Fibroblast of lung (primary cell): ENCODE measurements at regions not wholly inside any gene's neighbourhood (a gene's known extent, or its start where the extent isn't known, plus 50 kb on each side); places are given as distances from the start of the nearest gene placed in this dataset.

Experiments used
- DNase-seq, 2 donors: peaks; one replicate each; pipeline versions ENCODE4 v3.0.0 to v3.0.0-alpha.2; 2010; ENCODE audit warnings: low read depth in 2 of 2
- H2AFZ ChIP-seq: 2 replicates; pipeline ENCODE4 v1.5.1; 2012; ENCODE audit warnings: low read length, control low read depth, inconsistent platforms
- H3K27ac ChIP-seq: 2 replicates; pipeline ENCODE4 v1.5.1; 2011; ENCODE audit warnings: low read length, control low read depth; ENCODE audit not compliant: insufficient read depth
- H3K27me3 ChIP-seq: 2 replicates; pipeline ENCODE4 v1.5.1; 2011; ENCODE audit warnings: mild to moderate bottlenecking, low read length; ENCODE audit not compliant: control insufficient read depth, insufficient read depth
- H3K36me3 ChIP-seq: 2 replicates; pipeline ENCODE4 v1.5.1; 2011; ENCODE audit warnings: low read length; ENCODE audit not compliant: control insufficient read depth, insufficient read depth
- H3K4me1 ChIP-seq: 2 replicates; pipeline ENCODE4 v1.5.1; 2011; ENCODE audit warnings: low read length; ENCODE audit not compliant: control insufficient read depth, insufficient read depth; ENCODE audit errors: extremely low read depth
- H3K4me2 ChIP-seq: 2 replicates; pipeline ENCODE4 v1.5.1; 2011; ENCODE audit warnings: low read length, control low read depth; ENCODE audit not compliant: insufficient read depth; ENCODE audit errors: extremely low read depth
- H3K4me3 ChIP-seq, 4 experiments: fragments of 200-600 bp in 1 of 4; sonication (generic) in 1 of 4; replicated peaks in 1 of 4; 2 replicates each; pipeline ENCODE4 v1.5.1; 2011 to 2016; ENCODE audit warnings: low read length in 4 of 4, low read depth in 3 of 4, mild to moderate bottlenecking in 3 of 4, control low read depth in 2 of 4, inconsistent platforms in 1 of 4, mixed read lengths in 1 of 4; ENCODE audit not compliant: insufficient read depth in 1 of 4; ENCODE audit errors: control extremely low read depth in 1 of 4
- H3K79me2 ChIP-seq: 2 replicates; pipeline ENCODE4 v1.5.1; 2012; ENCODE audit warnings: mild to moderate bottlenecking, low read length, inconsistent platforms; ENCODE audit not compliant: control insufficient read depth, insufficient read depth
- H3K9ac ChIP-seq: 2 replicates; pipeline ENCODE4 v1.5.1; 2011; ENCODE audit warnings: mild to moderate bottlenecking, low read length, control low read depth; ENCODE audit not compliant: insufficient read depth
- H3K9me3 ChIP-seq: 2 replicates; pipeline ENCODE4 v1.5.1; 2012; ENCODE audit warnings: low read depth, low read length; ENCODE audit not compliant: control insufficient read depth, insufficient read depth
- H4K20me1 ChIP-seq: 2 replicates; pipeline ENCODE4 v1.5.1; 2011; ENCODE audit warnings: low read length; ENCODE audit not compliant: control insufficient read depth, insufficient read depth; ENCODE audit errors: extremely low read depth
- CTCF ChIP-seq, 2 donors: IDR thresholded peaks in 1 of 2; conservative IDR thresholded peaks in 1 of 2; 1 replicate in 1 of 2; 2 replicates in 1 of 2; pipeline ENCODE4 v1.5.1; 2011 to 2012; ENCODE audit warnings: low read length in 2 of 2, control low read depth in 1 of 2, inconsistent platforms in 1 of 2, low read depth in 1 of 2, mild to moderate bottlenecking in 1 of 2
- EZH2 ChIP-seq: IDR thresholded peaks from 2 replicates; pipeline ENCODE4 v1.5.1; 2012; ENCODE audit warnings: low read length, control low read depth, mild to moderate bottlenecking; ENCODE audit errors: missing control alignments

- TF ChIP-seq CTCF (conservative IDR thresholded peaks at IDR 0.05 in 1 of 2, IDR thresholded peaks at IDR 0.05 in 1 of 2; ENCODE audit: low read depth in 1 of 2, low read length in 2 of 2) (no peak), EZH2 (no peak)
- no peaks in the 10 kb centered on the region for H4K20me1 ChIP-seq
- peaks cover 4% of the 10 kb centered on the region for H3K4me1 ChIP-seq
- H3K27ac ChIP-seq = no peak overlapping the region
- no peak overlapping the region for H2AFZ ChIP-seq
- no peak overlapping the region for H3K4me3 ChIP-seq
- no peaks in the 10 kb centered on the region for H3K27me3 ChIP-seq
- no peaks in the 10 kb centered on the region for H3K79me2 ChIP-seq
- H3K9ac ChIP-seq = no peak overlapping the region
- no peak overlapping the region for H3K4me2 ChIP-seq
- no peaks in the 10 kb centered on the region for H3K9me3 ChIP-seq
- no peak for DNase-seq
- H3K36me3 ChIP-seq = no peaks in the 10 kb centered on the region
Observed at GRCh38 chr22:27212102-27212501, 554.7 kb downstream of the MIAT start.

- Histone ChIP-seq H3K27me3 (no peaks in the 10 kb centered on the region), H3K4me1 (peaks cover 4% of the 10 kb centered on the region), H3K9me3 (no peaks in the 10 kb centered on the region), H3K27ac (peak overlapping the region; percentile 13), H3K36me3 (no peaks in the 10 kb centered on the region), H4K20me1 (no peaks in the 10 kb centered on the region), H3K4me2 (no peak overlapping the region), H3K9ac (no peak overlapping the region), H2AFZ (no peak overlapping the region), H3K79me2 (no peaks in the 10 kb centered on the region), H3K4me3 (no peak overlapping the region)
- TF ChIP-seq EZH2 = no peak
- no peak for TF ChIP-seq CTCF (conservative IDR thresholded peaks at IDR 0.05 in 1 of 2, IDR thresholded peaks at IDR 0.05 in 1 of 2; ENCODE audit: low read depth in 1 of 2, low read length in 2 of 2)
- peak; percentile 95 to 99 for DNase-seq
Observed at GRCh38 chr22:27212617-27213177, 555.3 kb downstream of the MIAT start.

GRCh38 chr22:27213294-27213693 lies 555.9 kb downstream of the MIAT start:
- Histone ChIP-seq H3K27ac (peak overlapping the region; percentile 13), H3K9me3 (no peaks in the 10 kb centered on the region), H3K36me3 (no peaks in the 10 kb centered on the region), H3K27me3 (no peaks in the 10 kb centered on the region), H3K79me2 (no peaks in the 10 kb centered on the region), H2AFZ (no peak overlapping the region), H4K20me1 (no peaks in the 10 kb centered on the region), H3K9ac (no peak overlapping the region), H3K4me2 (no peak overlapping the region), H3K4me1 (peaks cover 4% of the 10 kb centered on the region), H3K4me3 (no peak overlapping the region)
- TF ChIP-seq EZH2 = no peak
- no peak for TF ChIP-seq CTCF (conservative IDR thresholded peaks at IDR 0.05 in 1 of 2, IDR thresholded peaks at IDR 0.05 in 1 of 2; ENCODE audit: low read depth in 1 of 2, low read length in 2 of 2)
- DNase-seq = peak in 1 of 2 donors; percentile 70
